ENCODE measurements at regions not wholly inside any gene's neighbourhood (a gene's known extent, or its start where the extent isn't known, plus 50 kb on each side); places are given as distances from the start of the nearest gene placed in this dataset.

- TF ChIP-seq CTCF (conservative IDR thresholded peaks at IDR 0.05; ENCODE audit: low read depth, low read length), result no peak
- no peak for DNase-seq (ENCODE audit: low read depth)
- no peak overlapping the region for H3K4me3 ChIP-seq (ENCODE audit: low read depth, low read length)
Observed at GRCh38 chr14:42950363-42950762, 1343.7 kb downstream of the LRFN5 start.

- no peak for TF ChIP-seq CTCF (conservative IDR thresholded peaks at IDR 0.05; ENCODE audit: low read depth, low read length)
- peak; percentile 2 for DNase-seq (ENCODE audit: low read depth)
- no peak overlapping the region for H3K4me3 ChIP-seq (ENCODE audit: low read depth, low read length)
Observed at GRCh38 chr14:42947991-42948390, 1341.3 kb downstream of the LRFN5 start.

- no peak overlapping the region for H3K4me3 ChIP-seq (ENCODE audit: low read depth, low read length)
- TF ChIP-seq CTCF (conservative IDR thresholded peaks at IDR 0.05; ENCODE audit: low read depth, low read length), result no peak
- DNase-seq (ENCODE audit: low read depth), result peak; percentile 38
Observed at GRCh38 chr14:42944284-42944683, 1337.6 kb downstream of the LRFN5 start.

- TF ChIP-seq CTCF (conservative IDR thresholded peaks at IDR 0.05; ENCODE audit: low read depth, low read length), result no peak
- no peak overlapping the region for H3K4me3 ChIP-seq (ENCODE audit: low read depth, low read length)
- DNase-seq (ENCODE audit: low read depth), result no peak
Observed at GRCh38 chr14:42931308-42931707, 1324.6 kb downstream of the LRFN5 start.

GRCh38 chr14:42929806-42930480, 1323.3 kb downstream of the LRFN5 start:
- DNase-seq (ENCODE audit: low read depth), result peak; percentile 34
- H3K4me3 ChIP-seq (ENCODE audit: low read depth, low read length), result no peak overlapping the region
- no peak for TF ChIP-seq CTCF (conservative IDR thresholded peaks at IDR 0.05; ENCODE audit: low read depth, low read length)

DNA sequence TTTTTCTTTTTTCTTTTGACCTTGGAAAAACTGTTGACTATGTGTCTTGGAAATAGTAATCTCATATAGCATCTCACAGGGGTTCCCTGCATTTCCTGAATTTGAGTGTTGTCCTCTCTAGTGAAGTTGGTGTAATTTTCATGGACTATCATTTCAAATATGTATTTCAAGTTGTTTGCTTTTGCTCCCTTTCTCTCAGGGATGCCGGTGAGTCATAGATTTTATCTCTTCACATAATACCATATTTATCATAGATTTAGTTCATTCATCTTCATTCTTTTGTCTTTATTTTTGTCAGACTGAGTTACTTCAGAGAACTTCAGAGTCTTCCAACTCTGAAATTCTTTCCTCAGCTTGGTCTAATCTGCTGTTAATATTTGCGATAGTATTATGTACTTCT, 1320.6 kb downstream of the LRFN5 start:
- H3K4me3 ChIP-seq (ENCODE audit: low read depth, low read length), result no peak overlapping the region
- DNase-seq (ENCODE audit: low read depth), result peak; percentile 3
- TF ChIP-seq CTCF (conservative IDR thresholded peaks at IDR 0.05; ENCODE audit: low read depth, low read length), result no peak

GRCh38 chr14:42921901-42922300, 1315.2 kb downstream of the LRFN5 start:
- no peak for TF ChIP-seq CTCF (conservative IDR thresholded peaks at IDR 0.05; ENCODE audit: low read depth, low read length)
- DNase-seq (ENCODE audit: low read depth), result no peak
- H3K4me3 ChIP-seq (ENCODE audit: low read depth, low read length), result no peak overlapping the region

Data from choroid plexus epithelial cell (primary cell).